IMR-90 (cell line): ENCODE measurements at regions not wholly inside any gene's neighbourhood (a gene's known extent, or its start where the extent isn't known, plus 50 kb on each side); places are given as distances from the start of the nearest gene placed in this dataset.

Experiments used
- ATAC-seq: fragments of 200-7000 bp; cut with Tn5 transposase; 2 replicates; pipeline ENCODE4 v1.9.1; 2020; ENCODE audit warnings: low read depth, mild to moderate bottlenecking, moderate library complexity
- BruUV-seq: library from RNA; stranded (reverse); fragments of 400-500 nt; replicated peaks from 2 replicates; lab custom pipeline; 2021; lab: Mats Ljungman, UMichigan
- CTCF ChIA-PET: fragments of 300-600 bp; formaldehyde crosslinking; extraction: SDS; loops from one replicate; lab custom pipeline; 2021; ENCODE audit warnings: antibody characterized with exemption; lab: Yijun Ruan, JAX
- POLR2A ChIA-PET: fragments of 300-600 bp; sonication (Branson Sonifier 250); formaldehyde crosslinking; loops from one replicate; lab custom pipeline; 2022; ENCODE audit warnings: antibody characterized with exemption; ENCODE audit not compliant: unreplicated experiment; lab: Charles Lee
- DNase-seq: peaks from one replicate; pipeline ENCODE4 v3.0.0; 2013
- H2AFZ ChIP-seq: replicated peaks from 2 replicates; pipeline ENCODE3; 2013; ENCODE audit warnings: low read length, mild to moderate bottlenecking; ENCODE audit not compliant: poor library complexity
- H2AK5ac ChIP-seq: 2 replicates; pipeline ENCODE4 v1.6.1; 2013; ENCODE audit warnings: low read depth, low read length, inconsistent platforms
- H2AK9ac ChIP-seq: replicated peaks from 2 replicates; pipeline ENCODE3; 2013; ENCODE audit warnings: mild to moderate bottlenecking, low read depth, low read length, moderate library complexity; ENCODE audit not compliant: poor library complexity
- H2BK120ac ChIP-seq: 2 replicates; pipeline ENCODE4 v1.6.1; 2013; ENCODE audit warnings: low read depth, low read length, inconsistent platforms
- H2BK15ac ChIP-seq: 3 replicates; pipeline ENCODE4 v1.6.1; 2013; ENCODE audit warnings: low read depth, low read length, inconsistent platforms
- H2BK20ac ChIP-seq: 2 replicates; pipeline ENCODE4 v1.6.1; 2013; ENCODE audit warnings: low read depth, mild to moderate bottlenecking, inconsistent platforms, low read length, moderate library complexity
- H2BK5ac ChIP-seq: 2 replicates; pipeline ENCODE4 v1.6.1; 2013; ENCODE audit warnings: mild to moderate bottlenecking, low read depth, low read length, inconsistent platforms; ENCODE audit not compliant: poor library complexity, severe bottlenecking
- H3K14ac ChIP-seq: replicated peaks from 2 replicates; pipeline ENCODE4 v1.6.1; 2013; ENCODE audit warnings: low read depth, low read length, inconsistent platforms
- H3K18ac ChIP-seq: 2 replicates; pipeline ENCODE4 v1.6.1; 2013; ENCODE audit warnings: low read depth, low read length, control low read depth
- H3K23ac ChIP-seq: 2 replicates; pipeline ENCODE4 v1.6.1; 2013; ENCODE audit warnings: low read depth, low read length, inconsistent platforms
- H3K27ac ChIP-seq: 2 replicates; pipeline ENCODE4 v1.5.1; 2013; ENCODE audit warnings: mild to moderate bottlenecking, control low read depth, low read length; ENCODE audit not compliant: insufficient read depth
- H3K27me3 ChIP-seq: 2 replicates; pipeline ENCODE4 v1.6.1; 2013; ENCODE audit warnings: low read length; ENCODE audit not compliant: control insufficient read depth, insufficient read depth
- H3K36me3 ChIP-seq: 2 replicates; pipeline ENCODE4 v1.6.1; 2013; ENCODE audit warnings: low read length, mixed read lengths; ENCODE audit not compliant: control insufficient read depth, insufficient read depth
- H3K4ac ChIP-seq: 2 replicates; pipeline ENCODE4 v1.6.1; 2013; ENCODE audit warnings: low read depth, low read length, inconsistent platforms
- H3K4me1 ChIP-seq: 2 replicates; pipeline ENCODE4 v1.6.1; 2013; ENCODE audit warnings: low read length, mixed read lengths; ENCODE audit not compliant: control insufficient read depth, insufficient read depth
- H3K4me2 ChIP-seq: 2 replicates; pipeline ENCODE4 v1.6.1; 2013; ENCODE audit warnings: low read depth, mild to moderate bottlenecking, control low read depth, low read length, moderate library complexity
- H3K4me3 ChIP-seq: 2 replicates; pipeline ENCODE4 v1.5.1; 2013; ENCODE audit warnings: low read depth, mild to moderate bottlenecking, control low read depth, low read length, moderate library complexity; ENCODE audit not compliant: insufficient read depth
- H3K56ac ChIP-seq: 2 replicates; pipeline ENCODE4 v1.6.1; 2013; ENCODE audit warnings: low read length, inconsistent platforms; ENCODE audit not compliant: insufficient read depth; ENCODE audit errors: extremely low read depth
- H3K79me1 ChIP-seq, 2 experiments: 2 replicates each; pipeline ENCODE4 v1.6.1; 2013; ENCODE audit warnings: low read length in 2 of 2, inconsistent platforms in 1 of 2, low read depth in 1 of 2
- H3K9ac ChIP-seq: 2 replicates; pipeline ENCODE4 v1.6.1; 2013; ENCODE audit warnings: low read depth, low read length, control low read depth
- H3K9me1 ChIP-seq: 2 replicates; pipeline ENCODE4 v1.6.1; 2013; ENCODE audit warnings: low read length, inconsistent platforms; ENCODE audit not compliant: insufficient read depth
- H3K9me3 ChIP-seq: 2 replicates; pipeline ENCODE4 v1.6.1; 2013; ENCODE audit warnings: low read length; ENCODE audit not compliant: control insufficient read depth, insufficient read depth
- H4K20me1 ChIP-seq: 2 replicates; pipeline ENCODE4 v1.6.1; 2013; ENCODE audit warnings: low read length, inconsistent platforms; ENCODE audit not compliant: insufficient read depth
- H4K5ac ChIP-seq: 2 replicates; pipeline ENCODE4 v1.6.1; 2013; ENCODE audit warnings: mild to moderate bottlenecking, low read depth, low read length, control low read depth
- H4K8ac ChIP-seq, 2 experiments: 2 replicates each; pipeline ENCODE4 v1.6.1; 2013; ENCODE audit warnings: low read depth in 2 of 2, low read length in 2 of 2, control low read depth in 1 of 2, inconsistent platforms in 1 of 2
- H4K91ac ChIP-seq: 2 replicates; pipeline ENCODE4 v1.6.1; 2013; ENCODE audit warnings: low read depth, low read length, inconsistent platforms; ENCODE audit not compliant: insufficient read depth
- CTCF ChIP-seq: conservative IDR thresholded peaks from 2 replicates; pipeline ENCODE4 v1.5.1; 2012; ENCODE audit warnings: mild to moderate bottlenecking, low read depth, low read length, improper control_type of control experiment
- ELK1 ChIP-seq: fragments of 150-350 bp; IDR thresholded peaks from 2 replicates; pipeline ENCODE4 v1.6.1; 2016; ENCODE audit warnings: low read depth, mild to moderate bottlenecking, low read length, moderate library complexity, borderline replicate concordance
- MAZ ChIP-seq: IDR thresholded peaks from 2 replicates; pipeline ENCODE4 v1.6.1; 2012; ENCODE audit warnings: low read depth, mild to moderate bottlenecking, low read length, improper control_type of control experiment, moderate library complexity, borderline replicate concordance
- MXI1 ChIP-seq: IDR thresholded peaks from 2 replicates; pipeline ENCODE4 v1.6.1; 2012; ENCODE audit warnings: low read depth, mild to moderate bottlenecking, low read length, moderate library complexity, borderline replicate concordance
- NFE2L2 ChIP-seq: fragments of 150-350 bp; IDR thresholded peaks from 2 replicates; pipeline ENCODE4 v1.6.1; 2016; ENCODE audit warnings: low read depth, mild to moderate bottlenecking, low read length
- RAD21 ChIP-seq: IDR thresholded peaks from 2 replicates; pipeline ENCODE4 v1.6.1; 2012; ENCODE audit warnings: low read length, improper control_type of control experiment
- RFX5 ChIP-seq: IDR thresholded peaks from 2 replicates; pipeline ENCODE4 v1.8.0; 2012; ENCODE audit warnings: low read depth, mild to moderate bottlenecking, low read length, moderate library complexity
- WGBS, 2 experiments: methylation state at CpG; one replicate each; pipeline versions ENCODE4 v1.1.5 to v1.1.7; 2013; ENCODE audit warnings: missing lambda C conversion rate in 2 of 2; ENCODE audit not compliant: insufficient read length in 1 of 2; ENCODE audit errors: extremely low coverage in 2 of 2; 5-methylcytosine and 5-hydroxymethylcytosine counted together
- dilution Hi-C: fragments of 300-500 bp; cut with HindIII; formaldehyde crosslinking; loops from one replicate; pipeline ENCODE4 v1.14.3; 2018; ENCODE audit warnings: low sequenced_read_pairs; ENCODE audit not compliant: unreplicated experiment
- in situ Hi-C: fragments of 300-500 bp; cut with MboI; formaldehyde crosslinking; loops from 3 replicates; pipeline ENCODE4 v1.14.3; 2019; ENCODE audit warnings: low sequenced_read_pairs, inconsistent platforms, mixed read lengths
- intact Hi-C: fragments of 100-400 bp; cut with micrococcal nuclease; formaldehyde crosslinking; loops from 2 replicates; pipeline ENCODE4 v1.10.0; 2022

- POLR2A ChIA-PET: no interaction called here
- no peak for TF ChIP-seq MAZ
- no peak for TF ChIP-seq RAD21
- TF ChIP-seq RFX5: no peak
- TF ChIP-seq MXI1: no peak
- no peak for TF ChIP-seq NFE2L2
- no peak for TF ChIP-seq CTCF
- no peak for TF ChIP-seq ELK1
- no peak overlapping the region for H3K4ac ChIP-seq
- no peak overlapping the region for H2BK20ac ChIP-seq
- in situ Hi-C loops: no loop called here
- H2BK15ac ChIP-seq: no peak overlapping the region
- H4K8ac ChIP-seq: no peak overlapping the region
- no peaks in the 10 kb centered on the region for H3K79me1 ChIP-seq
- H4K20me1 ChIP-seq: no peaks in the 10 kb centered on the region
- 0 out of 2 replicates have a peak, but pooled peaks cover 2% of the 10 kb centered on the region for H3K27me3 ChIP-seq
- ATAC-seq (no peak), DNase-seq (no peak)
- H2BK120ac ChIP-seq: no peak overlapping the region
- no peak overlapping the region for H3K14ac ChIP-seq
- no peak overlapping the region for H3K18ac ChIP-seq
- H4K91ac ChIP-seq: no peak overlapping the region
- no peak overlapping the region for H3K4me2 ChIP-seq
- intact Hi-C loops: no loop called here
- H3K9me3 ChIP-seq: no peaks in the 10 kb centered on the region
- no peak overlapping the region for H3K23ac ChIP-seq
- H3K36me3 ChIP-seq: no peaks in the 10 kb centered on the region
- CTCF ChIA-PET: no interaction called here
- H2AK9ac ChIP-seq: no peak overlapping the region
- H2AFZ ChIP-seq: no peak overlapping the region
- no peak overlapping the region for H3K56ac ChIP-seq
- BruUV-seq: no TSS peak
- H3K27ac ChIP-seq: no peak overlapping the region
- no peak overlapping the region for H3K9ac ChIP-seq
- dilution Hi-C loops: no loop called here
- 100% methylated on average over 1 of the region's 3 CpGs; no CpG with 5 or more reads in 1 of the 2 experiments for WGBS, 2 experiments
- no peak overlapping the region for H2AK5ac ChIP-seq
- H4K5ac ChIP-seq: no peak overlapping the region
- no peak overlapping the region for H2BK5ac ChIP-seq
- peaks cover 2% of the 10 kb centered on the region for H3K4me1 ChIP-seq
- H3K4me3 ChIP-seq: no peak overlapping the region
- H3K9me1 ChIP-seq: 0 out of 2 replicates have a peak, but pooled peaks cover 2% of the 10 kb centered on the region
These were observed 174.5 kb downstream of the DACT1 start for GRCh38 chr14:58812050-58812910.
